ENCODE measurements at regions not wholly inside any gene's neighbourhood (a gene's known extent, or its start where the extent isn't known, plus 50 kb on each side); places are given as distances from the start of the nearest gene placed in this dataset.

- BruUV-seq (replicated peaks): no TSS peak
- Histone ChIP-seq H3K27ac (ENCODE audit: insufficient read depth, low read depth, low read length) (no peak overlapping the region), H3K4me3 (replicated peaks in 1 of 3; ENCODE audit: insufficient read depth in 1 of 3, low read depth in 1 of 3, low read length in 3 of 3) (no peak overlapping the region), H3K4me1 (ENCODE audit: control insufficient read depth, extremely low read depth, insufficient read depth, low read length) (no peaks in the 10 kb centered on the region), H3K9me3 (replicated peaks; ENCODE audit: control insufficient read depth, insufficient read depth, low read length) (no peaks in the 10 kb centered on the region), H3K9ac (replicated peaks; ENCODE audit: extremely low read depth, insufficient read depth, low read length) (no peak overlapping the region), H3K79me2 (ENCODE audit: control insufficient read depth, insufficient read depth, low read length) (no peaks in the 10 kb centered on the region), H3K36me3 (ENCODE audit: control insufficient read depth in 2 of 2, extremely low read depth in 1 of 2, insufficient read depth in 2 of 2, low read length in 2 of 2) (no peaks in the 10 kb centered on the region), H3K4me2 (ENCODE audit: insufficient read depth, low read length) (no peak overlapping the region), H2AFZ (ENCODE audit: low read depth, low read length) (no peak overlapping the region), H3K27me3 (ENCODE audit: control insufficient read depth in 2 of 2, insufficient read depth in 2 of 2, low read length in 2 of 2) (no peaks in the 10 kb centered on the region), H4K20me1 (replicated peaks; ENCODE audit: control insufficient read depth, extremely low read depth, insufficient read depth, low read length) (no peaks in the 10 kb centered on the region), H3K9me1 (replicated peaks; ENCODE audit: control insufficient read depth, extremely low read depth, insufficient read depth, low read length) (no peaks in the 10 kb centered on the region)
- POLR2A ChIA-PET: no interaction called here
- TF ChIP-seq POLR2AphosphoS5 (IDR thresholded peaks at IDR 0.05; ENCODE audit: insufficient read depth, low read depth, low read length) (no peak), POLR2A (IDR thresholded peaks at IDR 0.05; ENCODE audit: low read depth, low read length) (no peak)
- TF ChIP-seq, protein P1, sequence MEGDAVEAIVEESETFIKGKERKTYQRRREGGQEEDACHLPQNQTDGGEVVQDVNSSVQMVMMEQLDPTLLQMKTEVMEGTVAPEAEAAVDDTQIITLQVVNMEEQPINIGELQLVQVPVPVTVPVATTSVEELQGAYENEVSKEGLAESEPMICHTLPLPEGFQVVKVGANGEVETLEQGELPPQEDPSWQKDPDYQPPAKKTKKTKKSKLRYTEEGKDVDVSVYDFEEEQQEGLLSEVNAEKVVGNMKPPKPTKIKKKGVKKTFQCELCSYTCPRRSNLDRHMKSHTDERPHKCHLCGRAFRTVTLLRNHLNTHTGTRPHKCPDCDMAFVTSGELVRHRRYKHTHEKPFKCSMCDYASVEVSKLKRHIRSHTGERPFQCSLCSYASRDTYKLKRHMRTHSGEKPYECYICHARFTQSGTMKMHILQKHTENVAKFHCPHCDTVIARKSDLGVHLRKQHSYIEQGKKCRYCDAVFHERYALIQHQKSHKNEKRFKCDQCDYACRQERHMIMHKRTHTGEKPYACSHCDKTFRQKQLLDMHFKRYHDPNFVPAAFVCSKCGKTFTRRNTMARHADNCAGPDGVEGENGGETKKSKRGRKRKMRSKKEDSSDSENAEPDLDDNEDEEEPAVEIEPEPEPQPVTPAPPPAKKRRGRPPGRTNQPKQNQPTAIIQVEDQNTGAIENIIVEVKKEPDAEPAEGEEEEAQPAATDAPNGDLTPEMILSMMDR (IDR thresholded peaks at IDR 0.05; ENCODE audit: extremely low read depth in 1 of 2, insufficient read depth in 1 of 2, low read depth in 1 of 2, low read length in 2 of 2): no peak
- CTCF ChIA-PET: no interaction called here
- no peak for FAIRE-seq
- intact Hi-C loops (cut with micrococcal nuclease) (no loop called here), dilution Hi-C loops (cut with MboI; ENCODE audit: extremely low pct_ligation_motif_present, low sequenced_read_pairs) (no loop called here)
- no peak for DNase-seq (ENCODE audit: low read depth, low spot score)
These were observed 212.3 kb downstream of the RPS12 start for GRCh38 chr6:133026705-133027104.

DNA sequence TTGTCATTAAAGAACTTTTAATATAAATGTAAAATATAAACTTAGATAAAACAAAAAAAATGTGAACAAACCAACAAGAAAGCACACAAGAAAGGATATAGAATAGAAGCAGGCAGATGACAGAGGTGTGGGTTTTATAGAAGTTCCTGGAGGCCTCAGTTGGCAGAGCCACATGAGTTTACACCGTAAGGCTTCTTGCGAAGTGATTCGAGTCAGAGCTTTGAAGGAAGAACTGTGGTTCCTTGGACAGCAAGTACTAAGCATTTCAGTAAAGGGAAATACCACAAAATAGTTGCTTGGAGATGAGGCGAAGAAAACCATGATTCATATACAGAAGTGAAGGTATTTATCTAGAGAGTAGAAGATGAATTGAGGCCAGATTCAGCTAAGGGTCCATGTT, 207.9 kb upstream of the EYA4 start:
- no peaks in the 10 kb centered on the region for H3K79me2 ChIP-seq (ENCODE audit: control insufficient read depth, insufficient read depth, low read length)
- no peaks in the 10 kb centered on the region for H3K9me1 ChIP-seq (replicated peaks; ENCODE audit: control insufficient read depth, extremely low read depth, insufficient read depth, low read length)
- intact Hi-C loops (cut with micrococcal nuclease): no loop called here
- H3K4me2 ChIP-seq (ENCODE audit: insufficient read depth, low read length): no peak overlapping the region
- no peaks in the 10 kb centered on the region for H3K9me3 ChIP-seq (replicated peaks; ENCODE audit: control insufficient read depth, insufficient read depth, low read length)
- dilution Hi-C loops (cut with MboI; ENCODE audit: extremely low pct_ligation_motif_present, low sequenced_read_pairs): no loop called here
- no TSS peak for BruUV-seq (replicated peaks)
- ChIA-PET POLR2A (no interaction called here), CTCF (no interaction called here)
- H3K9ac ChIP-seq (replicated peaks; ENCODE audit: extremely low read depth, insufficient read depth, low read length): no peak overlapping the region
- no peak for TF ChIP-seq FOS (IDR thresholded peaks at IDR 0.05; ENCODE audit: borderline replicate concordance, insufficient read depth, low read length)
- no peak for TF ChIP-seq POLR2A (IDR thresholded peaks at IDR 0.05; ENCODE audit: low read depth, low read length)
- TF ChIP-seq, protein P1 (IDR thresholded peaks at IDR 0.05; ENCODE audit: extremely low read depth in 1 of 2, insufficient read depth in 1 of 2, low read depth in 1 of 2, low read length in 2 of 2): no peak
- TF ChIP-seq MYC (IDR thresholded peaks at IDR 0.05; ENCODE audit: low read depth, low read length): no peak
- TF ChIP-seq GATA2 (IDR thresholded peaks at IDR 0.05; ENCODE audit: insufficient read depth, insufficient read length, low read depth, low read length): no peak
- TF ChIP-seq EZH2 (IDR thresholded peaks at IDR 0.05; ENCODE audit: borderline replicate concordance, low read depth, low read length, severe bottlenecking): no peak
- TF ChIP-seq MAX (IDR thresholded peaks at IDR 0.05; ENCODE audit: insufficient read depth, insufficient read length): no peak
- no peak for TF ChIP-seq JUN (IDR thresholded peaks at IDR 0.05; ENCODE audit: borderline replicate concordance, insufficient read depth, insufficient read length, low read depth)
- no peak for TF ChIP-seq POLR2AphosphoS5 (IDR thresholded peaks at IDR 0.05; ENCODE audit: insufficient read depth, low read depth, low read length)
- no peaks in the 10 kb centered on the region for H4K20me1 ChIP-seq (replicated peaks; ENCODE audit: control insufficient read depth, extremely low read depth, insufficient read depth, low read length)
- H2AFZ ChIP-seq (ENCODE audit: low read depth, low read length): no peak overlapping the region
- DNase-seq (ENCODE audit: low read depth, low spot score) (no peak), FAIRE-seq (no peak)
- no peak overlapping the region for H3K4me3 ChIP-seq (replicated peaks in 1 of 3; ENCODE audit: insufficient read depth in 1 of 3, low read depth in 1 of 3, low read length in 3 of 3)
- no peaks in the 10 kb centered on the region for H3K4me1 ChIP-seq (ENCODE audit: control insufficient read depth, extremely low read depth, insufficient read depth, low read length)
- H3K27ac ChIP-seq (ENCODE audit: insufficient read depth, low read depth, low read length): no peak overlapping the region
- no peaks in the 10 kb centered on the region for H3K27me3 ChIP-seq (ENCODE audit: control insufficient read depth in 2 of 2, insufficient read depth in 2 of 2, low read length in 2 of 2)
- H3K36me3 ChIP-seq (ENCODE audit: control insufficient read depth in 2 of 2, extremely low read depth in 1 of 2, insufficient read depth in 2 of 2, low read length in 2 of 2): no peaks in the 10 kb centered on the region

Data from endothelial cell of umbilical vein (primary cell).